SH-SY5Y (cell line): ENCODE measurements at regions not wholly inside any gene's neighbourhood (a gene's known extent, or its start where the extent isn't known, plus 50 kb on each side); places are given as distances from the start of the nearest gene placed in this dataset.

Experiments
- GATA2 ChIP-seq: IDR thresholded peaks from 2 replicates; pipeline ENCODE4 v1.6.1; 2011; ENCODE audit warnings: mild to moderate bottlenecking, low read depth, low read length
- GATA3 ChIP-seq: IDR thresholded peaks from 2 replicates; pipeline ENCODE4 v1.6.1; 2011; ENCODE audit warnings: low read depth, mild to moderate bottlenecking, low read length, moderate library complexity

GRCh38 chr2:223165423-223166214, 113.6 kb downstream of the KCNE4 start:
- TF ChIP-seq GATA2 = no peak
- TF ChIP-seq GATA3 = no peak

- TF ChIP-seq GATA3 (no peak), GATA2 (0 out of 2 replicates have a peak, but pooled peaks have one; percentile 4)
Measured at GRCh38 chr2:223166215-223166493, 114.2 kb downstream of the KCNE4 start.

GRCh38 chr2:223166983-223167650, 115.1 kb downstream of the KCNE4 start:
- TF ChIP-seq GATA2 = no peak
- TF ChIP-seq GATA3 = no peak

- TF ChIP-seq GATA3 (no peak), GATA2 (no peak)
Measured at GRCh38 chr2:223169830-223170605, 118.0 kb downstream of the KCNE4 start.

DNA sequence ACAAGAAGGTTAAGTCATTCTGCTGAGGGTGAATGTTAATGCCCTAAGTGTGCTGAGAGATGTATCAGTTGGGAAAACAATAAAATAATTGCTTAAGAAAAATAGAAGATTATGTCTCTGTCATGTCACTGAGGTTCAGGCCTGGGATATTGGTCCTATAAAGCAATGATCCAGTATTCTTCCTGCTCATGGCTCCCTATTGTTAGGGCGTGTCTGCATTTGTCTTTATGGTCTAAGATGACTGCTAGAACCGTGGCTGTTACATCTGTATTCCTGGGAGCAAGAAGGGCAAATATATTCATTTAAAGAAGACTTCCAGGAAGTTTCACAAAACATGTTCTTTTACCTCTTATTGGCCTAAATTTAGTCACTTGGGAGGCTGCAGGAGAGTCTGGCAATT, 125.0 kb downstream of the KCNE4 start:
- TF ChIP-seq GATA3 = no peak
- no peak for TF ChIP-seq GATA2

DNA sequence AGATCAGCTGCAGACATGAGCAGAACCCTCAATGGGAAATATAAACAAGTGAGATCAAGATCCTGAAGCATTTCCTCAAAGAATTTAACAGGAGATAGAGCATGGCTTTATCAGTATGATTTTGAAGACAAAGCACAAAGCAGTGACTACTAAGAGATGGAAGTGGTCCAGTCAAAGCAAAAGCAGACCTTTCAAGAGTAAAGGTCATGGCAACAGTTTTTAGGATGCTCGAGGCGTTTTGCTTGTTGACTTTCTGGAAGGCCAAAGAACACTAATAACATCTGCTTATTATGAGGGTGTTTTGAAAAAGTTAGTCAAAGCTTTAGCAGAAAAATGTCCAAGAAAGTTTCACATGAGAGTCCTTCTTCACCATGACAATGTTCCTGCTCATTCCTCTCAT, 128.5 kb downstream of the KCNE4 start:
- TF ChIP-seq GATA2 = no peak
- TF ChIP-seq GATA3 = no peak

GRCh38 chr2:223181561-223181960, 129.6 kb downstream of the KCNE4 start:
- TF ChIP-seq GATA3 (no peak), GATA2 (no peak)

DNA sequence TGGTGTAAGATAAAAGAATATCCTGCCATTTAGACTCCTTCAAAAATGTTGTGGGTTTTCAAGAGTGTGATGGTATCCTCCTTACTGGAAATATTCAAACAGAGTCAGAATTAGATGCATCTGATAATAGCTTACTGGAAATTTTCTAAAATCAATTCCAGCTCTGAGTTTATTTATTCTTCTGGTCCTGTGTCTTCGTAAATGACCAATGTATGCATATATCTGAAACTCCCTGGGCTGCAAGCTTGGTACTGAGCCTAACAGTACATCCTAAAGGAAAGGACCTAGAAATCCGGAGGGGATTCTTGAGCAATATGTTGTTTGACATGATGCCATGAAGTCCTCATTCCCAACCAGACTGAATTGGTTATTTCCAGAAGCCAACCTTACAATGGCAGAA, 130.4 kb downstream of the KCNE4 start:
- TF ChIP-seq GATA3 = no peak
- no peak for TF ChIP-seq GATA2

GRCh38 chr2:223185638-223186037, 133.6 kb downstream of the KCNE4 start:
- TF ChIP-seq GATA3 (no peak), GATA2 (no peak)

- TF ChIP-seq GATA3 = no peak
- TF ChIP-seq GATA2 = no peak
Measured at GRCh38 chr2:223187256-223187655, 135.3 kb downstream of the KCNE4 start.

- TF ChIP-seq GATA3 (no peak), GATA2 (no peak)
Measured at GRCh38 chr2:223196331-223196730, 144.3 kb downstream of the KCNE4 start.

- no peak for TF ChIP-seq GATA3
- TF ChIP-seq GATA2 = no peak
Measured at GRCh38 chr2:223197046-223197445, 145.1 kb downstream of the KCNE4 start.

GRCh38 chr2:223199531-223200515, 147.8 kb downstream of the KCNE4 start:
- TF ChIP-seq GATA3 = no peak
- no peak for TF ChIP-seq GATA2
